DND-41 (cell line): ENCODE measurements at regions not wholly inside any gene's neighbourhood (a gene's known extent, or its start where the extent isn't known, plus 50 kb on each side); places are given as distances from the start of the nearest gene placed in this dataset.

Experiments
- CTCF ChIP-seq: IDR thresholded peaks from 2 replicates; pipeline ENCODE4 v1.5.1; 2012; ENCODE audit warnings: borderline replicate concordance, low read length, moderate library complexity, mild to moderate bottlenecking; ENCODE audit not compliant: poor library complexity, severe bottlenecking; ENCODE audit errors: extremely low read depth
- EZH2 ChIP-seq: IDR thresholded peaks from 3 replicates; pipeline ENCODE4 v1.6.1; 2012; ENCODE audit warnings: borderline replicate concordance, low read depth, mild to moderate bottlenecking, moderate library complexity, low read length, inconsistent platforms; ENCODE audit not compliant: severe bottlenecking

GRCh38 chr10:63758080-63758479, 236.9 kb downstream of the REEP3 start:
- TF ChIP-seq CTCF (no peak), EZH2 (no peak)
